NB4 (cell line): ENCODE measurements at regions not wholly inside any gene's neighbourhood (a gene's known extent, or its start where the extent isn't known, plus 50 kb on each side); places are given as distances from the start of the nearest gene placed in this dataset.

Experiments
- DNase-seq: peaks from one replicate; pipeline ENCODE4 v3.0.0; 2010; ENCODE audit warnings: low read depth
- H3K4me3 ChIP-seq: one replicate; pipeline ENCODE4 v1.5.1; 2011; ENCODE audit warnings: mild to moderate bottlenecking, low read depth, low read length, moderate library complexity
- MYC ChIP-seq: IDR thresholded peaks from 2 replicates; pipeline ENCODE4 v1.6.1; 2011; ENCODE audit warnings: low read depth, low read length
- POLR2A ChIP-seq: IDR thresholded peaks from 2 replicates; pipeline ENCODE4 v1.6.1; 2011; ENCODE audit warnings: mild to moderate bottlenecking; ENCODE audit not compliant: insufficient read length; ENCODE audit errors: extremely low read depth
- TF ChIP-seq, protein P1 (sequence below): IDR thresholded peaks from 2 replicates; pipeline ENCODE4 v1.6.1; 2011; ENCODE audit warnings: low read depth, low read length
- TF ChIP-seq, protein P2 (sequence below): IDR thresholded peaks from one replicate; pipeline ENCODE4 v1.5.1; 2012; ENCODE audit warnings: low read depth, low read length

DNA sequence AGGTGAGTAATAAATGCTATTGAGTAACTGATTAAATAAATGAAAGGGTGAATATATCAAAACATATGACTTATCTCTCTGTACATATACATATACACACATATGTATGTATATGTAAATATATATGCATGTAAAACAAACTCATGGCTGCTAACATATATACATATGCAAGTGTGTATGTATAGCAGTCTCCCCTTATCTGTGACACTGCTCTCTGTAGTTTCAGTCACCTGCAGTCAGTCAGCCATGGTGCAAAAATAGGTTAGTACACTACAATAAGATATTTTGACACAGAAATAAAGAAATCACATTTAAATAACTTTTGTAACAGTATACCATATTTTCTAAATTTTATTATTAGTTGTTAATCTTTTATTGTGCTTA, 467.4 kb downstream of the EPHA5 start:
- DNase-seq = no peak
- H3K4me3 ChIP-seq = no peak overlapping the region
- TF ChIP-seq, protein P1, sequence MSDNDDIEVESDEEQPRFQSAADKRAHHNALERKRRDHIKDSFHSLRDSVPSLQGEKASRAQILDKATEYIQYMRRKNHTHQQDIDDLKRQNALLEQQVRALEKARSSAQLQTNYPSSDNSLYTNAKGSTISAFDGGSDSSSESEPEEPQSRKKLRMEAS = no peak

DNA sequence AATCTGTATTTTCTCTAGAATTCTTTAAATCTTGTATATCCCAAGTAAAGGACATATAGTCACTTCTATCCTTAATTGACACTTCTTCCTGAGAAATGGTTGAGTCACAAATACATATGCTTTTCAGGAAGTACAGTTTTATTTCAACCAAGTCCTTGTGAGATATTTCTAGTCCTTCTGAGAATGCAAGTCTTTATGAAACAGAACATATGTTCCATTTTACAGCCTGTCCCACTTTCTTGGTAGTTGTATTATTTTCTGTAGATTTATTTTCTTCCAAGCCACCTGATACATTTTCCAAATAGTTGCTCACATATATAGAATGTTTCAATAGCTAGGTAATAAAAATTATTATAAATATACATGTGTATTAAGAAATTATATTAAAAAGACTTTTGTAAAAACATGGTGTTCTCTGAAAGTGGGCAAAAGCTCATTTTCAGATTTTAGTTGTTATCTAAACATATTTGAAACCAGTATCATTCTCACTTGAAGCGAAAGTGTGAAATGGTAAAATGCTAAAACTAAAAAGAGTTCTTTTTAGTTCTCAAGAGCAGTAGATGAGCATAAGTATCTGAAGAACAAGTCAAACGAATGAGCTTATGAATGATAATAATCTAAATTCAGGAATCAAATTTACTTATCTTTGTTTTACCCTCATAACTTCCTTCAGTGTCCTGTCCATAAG, 468.0 kb downstream of the EPHA5 start:
- TF ChIP-seq, protein P2, sequence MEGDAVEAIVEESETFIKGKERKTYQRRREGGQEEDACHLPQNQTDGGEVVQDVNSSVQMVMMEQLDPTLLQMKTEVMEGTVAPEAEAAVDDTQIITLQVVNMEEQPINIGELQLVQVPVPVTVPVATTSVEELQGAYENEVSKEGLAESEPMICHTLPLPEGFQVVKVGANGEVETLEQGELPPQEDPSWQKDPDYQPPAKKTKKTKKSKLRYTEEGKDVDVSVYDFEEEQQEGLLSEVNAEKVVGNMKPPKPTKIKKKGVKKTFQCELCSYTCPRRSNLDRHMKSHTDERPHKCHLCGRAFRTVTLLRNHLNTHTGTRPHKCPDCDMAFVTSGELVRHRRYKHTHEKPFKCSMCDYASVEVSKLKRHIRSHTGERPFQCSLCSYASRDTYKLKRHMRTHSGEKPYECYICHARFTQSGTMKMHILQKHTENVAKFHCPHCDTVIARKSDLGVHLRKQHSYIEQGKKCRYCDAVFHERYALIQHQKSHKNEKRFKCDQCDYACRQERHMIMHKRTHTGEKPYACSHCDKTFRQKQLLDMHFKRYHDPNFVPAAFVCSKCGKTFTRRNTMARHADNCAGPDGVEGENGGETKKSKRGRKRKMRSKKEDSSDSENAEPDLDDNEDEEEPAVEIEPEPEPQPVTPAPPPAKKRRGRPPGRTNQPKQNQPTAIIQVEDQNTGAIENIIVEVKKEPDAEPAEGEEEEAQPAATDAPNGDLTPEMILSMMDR = no peak
- no peak for TF ChIP-seq MYC
- TF ChIP-seq POLR2A = no peak
- TF ChIP-seq, protein P1 = no peak
- DNase-seq = no peak
- H3K4me3 ChIP-seq = no peak overlapping the region

DNA sequence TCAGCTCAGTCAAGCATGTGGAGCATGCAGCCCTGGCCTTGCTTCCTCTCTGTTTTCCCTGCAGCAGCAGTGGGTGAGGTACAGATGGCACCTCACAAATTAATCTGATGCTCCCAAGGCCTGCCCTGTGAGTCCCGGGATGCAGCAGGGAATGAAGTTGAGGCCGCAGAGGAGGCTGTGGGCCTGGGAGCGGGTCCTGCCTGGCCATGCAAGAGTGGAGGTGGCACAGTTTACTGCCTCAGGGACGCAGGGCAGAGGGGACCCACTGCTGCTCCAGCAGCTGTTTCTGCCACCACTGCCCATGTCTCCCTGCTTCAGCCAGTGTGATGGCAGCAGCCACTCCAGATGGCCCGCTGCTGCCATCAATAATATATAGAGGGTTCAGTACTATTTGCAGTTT, 474.6 kb downstream of the EPHA5 start:
- no peak overlapping the region for H3K4me3 ChIP-seq
- DNase-seq = no peak
- TF ChIP-seq MYC (no peak), POLR2A (no peak)
- TF ChIP-seq, protein P2 = no peak
- TF ChIP-seq, protein P1 = no peak

DNA sequence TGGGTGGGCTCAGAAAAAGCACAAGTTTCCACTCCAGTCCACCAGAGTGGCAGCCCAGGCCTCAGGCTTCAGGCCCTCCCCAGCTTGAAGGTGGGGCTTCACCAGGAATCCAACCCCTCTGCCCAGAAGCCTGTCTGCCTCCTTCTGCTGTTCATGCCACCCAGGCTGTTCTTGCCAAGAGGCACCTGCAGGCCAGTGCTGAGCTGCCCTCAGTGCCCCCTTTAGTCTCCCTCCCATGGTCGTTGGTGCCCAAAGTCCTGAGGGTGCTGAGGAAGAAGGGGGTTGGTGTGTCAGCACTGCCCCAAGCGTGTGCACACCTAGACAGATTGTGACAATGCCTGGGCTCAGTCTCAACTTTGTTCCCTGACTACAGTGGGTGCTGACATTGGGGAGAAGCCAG, 475.3 kb downstream of the EPHA5 start:
- H3K4me3 ChIP-seq = no peak overlapping the region
- TF ChIP-seq, protein P1 = no peak
- TF ChIP-seq MYC (no peak), POLR2A (no peak)
- TF ChIP-seq, protein P2 = no peak
- DNase-seq = no peak

DNA sequence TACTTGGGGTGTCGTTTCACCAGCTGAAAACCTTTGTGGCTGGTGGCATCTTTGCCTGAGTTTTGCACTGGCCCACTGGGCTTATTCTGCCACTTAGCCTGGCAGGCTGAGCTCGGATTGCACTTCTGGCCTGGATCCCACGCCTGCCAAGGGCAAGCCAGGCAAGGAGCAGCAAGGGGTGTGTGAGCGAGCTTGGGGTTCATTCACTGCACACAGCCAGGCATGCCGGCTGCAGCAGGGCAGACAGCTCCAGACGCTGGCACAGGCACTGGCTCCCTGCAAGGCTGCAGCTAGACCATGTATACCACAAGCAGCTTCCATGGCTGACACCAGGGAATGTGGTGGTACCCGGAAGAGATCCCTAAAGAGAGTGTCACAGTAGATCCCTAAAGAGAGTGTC, 476.3 kb downstream of the EPHA5 start:
- DNase-seq = no peak
- no peak overlapping the region for H3K4me3 ChIP-seq

DNA sequence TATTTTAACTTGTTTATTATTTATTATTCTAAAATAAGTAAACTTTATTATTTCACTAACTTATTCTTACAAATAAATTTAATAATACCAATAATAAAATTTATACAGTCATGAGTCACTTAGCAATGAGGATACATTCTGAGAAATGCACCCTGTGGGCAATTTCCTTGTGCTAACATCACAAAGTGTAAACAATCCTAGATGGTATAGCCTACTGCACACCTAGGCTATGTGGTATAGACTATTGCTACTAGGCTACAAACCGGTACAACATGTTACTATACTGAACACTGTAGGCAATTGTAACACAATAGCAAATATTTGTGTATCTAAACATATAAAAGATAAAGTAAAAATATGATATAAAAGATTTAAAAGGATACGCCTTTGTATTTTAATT, 479.5 kb downstream of the EPHA5 start:
- no peak for DNase-seq
- H3K4me3 ChIP-seq = no peak overlapping the region
- TF ChIP-seq, protein P2 = no peak
- TF ChIP-seq MYC (no peak), POLR2A (no peak)
- TF ChIP-seq, protein P1 = no peak

More for the DNA sequence above, 476.3 kb downstream of the EPHA5 start:
- TF ChIP-seq, protein P1 = no peak
- TF ChIP-seq MYC = no peak
- TF ChIP-seq, protein P2 = no peak
- TF ChIP-seq POLR2A = no peak
